ENCODE measurements at regions not wholly inside any gene's neighbourhood (a gene's known extent, or its start where the extent isn't known, plus 50 kb on each side); places are given as distances from the start of the nearest gene placed in this dataset.

GRCh38 chr7:115191526-115191925, 269.6 kb downstream of the MDFIC start:
- no peak for TF ChIP-seq U2AF2 (optimal IDR thresholded peaks at IDR 0.05; ENCODE audit: low read depth, low read length)
- TF ChIP-seq SREBF2 (CRISPR knock-in tag; IDR thresholded peaks at IDR 0.05), result no peak
- no peak for TF ChIP-seq ZNF436 (CRISPR knock-in tag; IDR thresholded peaks at IDR 0.05)
- TF ChIP-seq SRF (CRISPR knock-in tag; IDR thresholded peaks at IDR 0.05), result no peak
- TF ChIP-seq ZNF589 (CRISPR knock-in tag; IDR thresholded peaks at IDR 0.05; ENCODE audit: low read depth), result no peak
